T-cell (primary cell): ENCODE measurements at regions not wholly inside any gene's neighbourhood (a gene's known extent, or its start where the extent isn't known, plus 50 kb on each side); places are given as distances from the start of the nearest gene placed in this dataset.

Experiments used
- ATAC-seq, 4 experiments: fragments of 200-7000 bp in 3 of 4; fragments of 150-1000 bp in 1 of 4; cut with Tn5 transposase; replicated peaks in 1 of 4; 1 replicate in 3 of 4; 2 replicates in 1 of 4; pipeline ENCODE4 v1.10.0; 2021; ENCODE audit warnings: moderate library complexity in 3 of 4, mild to moderate bottlenecking in 2 of 4, moderate number of reproducible peaks in 1 of 4
- CTCF ChIA-PET, 2 donors: fragments of 300-600 bp; sonication (Branson Sonifier 250); formaldehyde crosslinking; loops; one replicate each; lab custom pipeline; 2022; ENCODE audit warnings: antibody characterized with exemption in 2 of 2; lab: Charles Lee
- POLR2A ChIA-PET, 2 donors: fragments of 300-600 bp; sonication (Branson Sonifier 250); formaldehyde crosslinking; loops; one replicate each; lab custom pipeline; 2022; ENCODE audit warnings: antibody characterized with exemption in 2 of 2; lab: Charles Lee
- DNase-seq, 35 experiments: peaks; one replicate each; pipeline versions ENCODE4 v3.0.0 to v3.0.0-alpha.2; 2013 to 2023
- H3K27ac ChIP-seq: one replicate; pipeline ENCODE4 v1.5.1; 2013; ENCODE audit warnings: low read length
- H3K27me3 ChIP-seq, 2 experiments: replicated peaks in 1 of 2; 1 replicate in 1 of 2; 2 replicates in 1 of 2; pipeline versions ENCODE4 v1.6.1 to v1.7.0; 2013; ENCODE audit warnings: low read length in 1 of 2, mixed read lengths in 1 of 2; ENCODE audit not compliant: control insufficient read depth in 2 of 2, insufficient read depth in 2 of 2; ENCODE audit errors: extremely low read depth in 1 of 2
- H3K36me3 ChIP-seq, 2 donors: 1 replicate in 1 of 2; 2 replicates in 1 of 2; pipeline versions ENCODE4 v1.6.1 to v1.7.0; 2013; ENCODE audit warnings: low read length in 1 of 2; ENCODE audit not compliant: control insufficient read depth in 2 of 2, insufficient read depth in 1 of 2; ENCODE audit errors: extremely low read depth in 1 of 2
- H3K4me1 ChIP-seq, 2 experiments: 1 replicate in 1 of 2; 2 replicates in 1 of 2; pipeline versions ENCODE4 v1.6.1 to v1.7.0; 2013; ENCODE audit warnings: low read length in 2 of 2, mixed read lengths in 1 of 2; ENCODE audit not compliant: insufficient read depth in 2 of 2, control insufficient read depth in 1 of 2; ENCODE audit errors: extremely low read depth in 1 of 2
- H3K4me3 ChIP-seq, 2 donors: 1 replicate in 1 of 2; 2 replicates in 1 of 2; pipeline versions ENCODE4 v1.5.1 to v1.7.0; 2013; ENCODE audit warnings: mild to moderate bottlenecking in 2 of 2, low read length in 1 of 2, moderate library complexity in 1 of 2; ENCODE audit not compliant: control insufficient read depth in 1 of 2; ENCODE audit errors: extremely low read depth in 1 of 2
- H3K9me3 ChIP-seq: 2 replicates; pipeline ENCODE4 v1.7.0; 2013
- H3K27ac Mint-ChIP-seq, 2 donors: one replicate each; pipeline ENCODE4 v1.8.0; 2020 to 2021; ENCODE audit warnings: mild to moderate bottlenecking in 2 of 2, mixed read lengths in 2 of 2
- H3K27me3 Mint-ChIP-seq, 2 donors: one replicate each; pipeline ENCODE4 v1.8.0; 2021 to 2022; ENCODE audit warnings: mixed read lengths in 2 of 2
- H3K36me3 Mint-ChIP-seq: one replicate; pipeline ENCODE4 v1.8.0; 2021; ENCODE audit warnings: mixed read lengths
- H3K4me1 Mint-ChIP-seq, 3 donors: one replicate each; pipeline ENCODE4 v1.8.0; 2020 to 2022; ENCODE audit warnings: mixed read lengths in 3 of 3, mild to moderate bottlenecking in 1 of 3
- H3K4me3 Mint-ChIP-seq, 3 donors: one replicate each; pipeline ENCODE4 v1.8.0; 2020 to 2022; ENCODE audit warnings: mild to moderate bottlenecking in 3 of 3, mixed read lengths in 3 of 3, moderate library complexity in 3 of 3
- H3K9me3 Mint-ChIP-seq, 3 donors: one replicate each; pipeline ENCODE4 v1.8.0; 2020 to 2022; ENCODE audit warnings: mixed read lengths in 3 of 3
- WGBS: methylation state at CpG from one replicate; pipeline ENCODE4 v1.1.5; 2013; ENCODE audit warnings: missing lambda C conversion rate; ENCODE audit not compliant: insufficient coverage; 5-methylcytosine and 5-hydroxymethylcytosine counted together

DNA sequence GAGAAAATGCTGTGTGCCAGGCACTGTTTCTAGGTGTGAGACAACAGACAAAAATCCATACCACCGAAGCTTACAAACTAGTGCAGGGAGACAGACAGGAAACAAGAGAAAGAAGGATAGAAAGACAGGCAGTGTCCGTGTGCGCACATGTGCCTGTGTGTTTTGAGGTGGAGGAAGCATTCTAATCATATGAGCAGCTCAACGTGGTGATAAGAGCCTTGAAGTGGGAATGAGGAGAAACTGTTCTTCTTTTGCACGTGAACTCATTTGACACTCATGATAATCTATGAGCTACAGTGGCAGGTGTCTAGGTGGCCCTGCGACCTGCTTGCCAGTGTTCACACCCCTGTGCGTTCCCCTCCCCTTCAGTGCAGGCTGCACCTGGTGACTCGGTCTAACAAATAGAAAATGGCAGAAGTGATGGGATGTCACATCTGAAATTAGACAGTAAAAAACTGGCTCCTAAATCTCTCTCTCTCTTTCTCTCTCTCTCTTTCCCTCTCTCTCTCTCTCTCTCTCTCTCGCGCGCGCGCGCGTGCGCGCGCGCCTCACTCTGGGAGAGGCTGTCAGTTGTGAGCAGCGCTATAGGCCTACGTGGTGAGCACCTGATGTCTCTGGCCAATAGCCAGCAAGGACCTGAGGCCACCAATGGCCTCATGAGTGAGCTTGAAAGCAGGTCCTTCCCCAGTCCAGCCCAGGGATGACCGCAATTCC, 74.8 kb downstream of the EN1 start:
- DNase-seq, result no peak
- H3K9me3 Mint-ChIP-seq, result no peaks in the 10 kb centered on the region
- Histone ChIP-seq H3K27me3 (peaks cover 4 to 33% of the 10 kb centered on the region in 2 experiments), H3K36me3 (no peaks in the 10 kb centered on the region), H3K4me1 (peaks cover 0 to 5% of the 10 kb centered on the region in 2 experiments), H3K9me3 (no peaks in the 10 kb centered on the region), H3K4me3 (no peak overlapping the region), H3K27ac (no peak overlapping the region)
- peaks cover 8 to 12% (median 12%) of the 10 kb centered on the region in 3 donors for H3K4me1 Mint-ChIP-seq
- no peak for ATAC-seq
- ChIA-PET POLR2A (no interaction called here), CTCF (interaction anchor here in 1 of 2 donors (0.7 kb wide), 1 partner anchor 513 kb away, joined by 4 read pairs; no protein-coding TSS in a partner anchor)
- WGBS, result 68% methylated on average over 4 of the region's 22 CpGs
- no peak overlapping the region for H3K27ac Mint-ChIP-seq
- no peak overlapping the region for H3K4me3 Mint-ChIP-seq
- no peaks in the 10 kb centered on the region for H3K36me3 Mint-ChIP-seq
- H3K27me3 Mint-ChIP-seq, result peaks cover 56% of the 10 kb centered on the region in 2 donors

DNA sequence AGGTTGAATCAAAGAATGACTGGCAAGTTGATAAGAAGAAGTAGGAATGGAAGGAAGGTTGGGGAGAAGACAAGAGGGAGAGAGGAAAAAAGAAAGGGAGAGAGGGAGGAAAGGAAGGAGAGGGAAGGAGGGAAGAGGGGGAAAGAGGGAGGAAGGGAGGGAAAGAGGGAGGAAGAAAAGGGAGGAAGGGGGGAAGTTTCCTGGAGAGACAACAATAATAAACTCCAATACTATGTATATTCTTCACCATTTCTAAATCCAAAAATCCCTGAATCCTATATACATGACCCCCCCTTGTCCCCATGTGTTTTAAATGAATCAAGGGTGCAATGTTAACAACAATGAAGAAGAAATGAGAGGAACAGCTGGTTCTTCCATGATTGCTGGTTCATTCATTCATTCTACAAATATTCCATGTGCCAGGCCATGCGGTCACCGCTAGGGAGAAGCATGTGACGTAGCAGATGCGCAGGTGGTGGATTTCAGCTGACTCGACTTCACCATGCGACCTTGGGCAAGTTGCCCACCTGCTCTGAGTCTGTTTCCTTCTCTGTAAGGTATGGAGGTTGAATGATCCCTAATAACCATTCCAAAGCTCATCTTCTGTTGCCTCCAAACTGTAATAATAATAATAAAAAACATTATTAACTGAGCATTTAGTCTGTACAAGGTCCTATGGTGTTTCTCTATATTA, 77.6 kb downstream of the EN1 start:
- Histone ChIP-seq H3K27me3 (peaks cover 7 to 31% of the 10 kb centered on the region in 2 experiments), H3K9me3 (no peaks in the 10 kb centered on the region), H3K36me3 (no peaks in the 10 kb centered on the region), H3K4me3 (no peak overlapping the region), H3K4me1 (peaks cover 0 to 4% of the 10 kb centered on the region in 2 experiments), H3K27ac (no peak overlapping the region)
- Mint-ChIP-seq H3K27ac (no peak overlapping the region), H3K4me3 (no peak overlapping the region), H3K27me3 (peaks cover 52 to 60% of the 10 kb centered on the region in 2 donors), H3K9me3 (no peaks in the 10 kb centered on the region), H3K36me3 (no peaks in the 10 kb centered on the region), H3K4me1 (peaks cover 4 to 6% (median 5%) of the 10 kb centered on the region in 3 donors)
- no CpG with 5 or more reads among the region's 6 CpGs for WGBS
- ATAC-seq (no peak), DNase-seq (no peak)
- ChIA-PET POLR2A (no interaction called here), CTCF (no interaction called here)

DNA sequence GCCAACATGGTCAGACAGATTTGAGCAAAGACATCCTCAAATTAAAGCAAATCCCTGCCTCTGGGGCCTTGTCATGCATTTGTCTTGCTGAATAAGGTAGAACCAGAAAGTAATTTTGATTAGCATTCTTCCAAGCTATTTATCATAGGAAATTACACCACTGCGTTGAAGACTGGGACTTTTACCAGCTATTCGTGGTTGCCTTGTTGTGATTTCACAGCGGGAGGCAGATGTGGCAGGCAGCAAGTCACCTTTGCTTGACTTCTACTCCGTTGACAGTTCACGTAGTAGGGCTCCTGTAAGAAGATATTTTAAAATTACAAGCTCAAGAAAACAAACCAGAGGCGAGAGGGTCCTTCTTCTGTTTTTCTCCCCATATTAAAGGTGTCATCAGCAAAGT, 80.6 kb downstream of the EN1 start:
- ATAC-seq (no peak), DNase-seq (no peak)
- ChIA-PET POLR2A (no interaction called here), CTCF (interaction anchor here in 1 of 2 donors (0.6 kb wide), 1 partner anchor 418 kb away, joined by 4 read pairs; no protein-coding TSS in a partner anchor)
- Histone ChIP-seq H3K27ac (no peak overlapping the region), H3K4me3 (no peak overlapping the region), H3K4me1 (no peaks in the 10 kb centered on the region), H3K27me3 (peaks cover 4 to 12% of the 10 kb centered on the region in 2 experiments), H3K36me3 (no peaks in the 10 kb centered on the region), H3K9me3 (no peaks in the 10 kb centered on the region)
- Mint-ChIP-seq H3K36me3 (no peaks in the 10 kb centered on the region), H3K4me3 (no peak overlapping the region), H3K27me3 (peaks cover 41 to 45% of the 10 kb centered on the region in 2 donors), H3K4me1 (no peaks in the 10 kb centered on the region), H3K9me3 (no peaks in the 10 kb centered on the region), H3K27ac (no peak overlapping the region)
- no CpG with 5 or more reads among the region's 6 CpGs for WGBS

DNA sequence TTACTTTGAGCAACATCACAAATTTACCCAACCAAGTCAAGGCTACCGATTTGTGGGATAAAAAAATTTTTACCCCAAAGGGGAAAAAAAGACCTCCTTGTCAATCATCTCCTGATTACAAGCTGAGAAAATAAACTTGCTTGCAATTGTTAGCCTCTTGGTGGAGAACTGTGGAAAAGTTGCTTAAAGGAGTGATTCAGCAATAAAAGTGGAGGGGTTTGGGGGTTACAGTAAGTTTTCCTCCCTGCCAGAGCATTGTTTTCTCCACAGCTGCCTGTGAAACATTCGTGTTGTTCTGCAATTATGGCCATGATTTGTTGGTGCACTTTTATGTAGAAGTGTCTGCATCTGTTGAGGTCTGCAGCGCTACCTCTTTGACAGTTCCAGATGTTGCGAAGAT, 82.6 kb downstream of the EN1 start:
- Mint-ChIP-seq H3K27ac (no peak overlapping the region), H3K9me3 (no peaks in the 10 kb centered on the region), H3K36me3 (no peaks in the 10 kb centered on the region), H3K27me3 (peaks cover 39 to 42% of the 10 kb centered on the region in 2 donors), H3K4me3 (no peak overlapping the region), H3K4me1 (no peaks in the 10 kb centered on the region)
- H3K27ac ChIP-seq, result no peak overlapping the region
- CTCF ChIA-PET, result no interaction called here
- POLR2A ChIA-PET, result no interaction called here
- ATAC-seq, result no peak
- H3K4me1 ChIP-seq, result no peaks in the 10 kb centered on the region
- no peak for DNase-seq
- peaks cover 4 to 7% of the 10 kb centered on the region in 2 experiments for H3K27me3 ChIP-seq
- no peak overlapping the region for H3K4me3 ChIP-seq
- no peaks in the 10 kb centered on the region for H3K9me3 ChIP-seq
- 72% methylated on average over 3 of the region's 4 CpGs for WGBS
- no peaks in the 10 kb centered on the region for H3K36me3 ChIP-seq

DNA sequence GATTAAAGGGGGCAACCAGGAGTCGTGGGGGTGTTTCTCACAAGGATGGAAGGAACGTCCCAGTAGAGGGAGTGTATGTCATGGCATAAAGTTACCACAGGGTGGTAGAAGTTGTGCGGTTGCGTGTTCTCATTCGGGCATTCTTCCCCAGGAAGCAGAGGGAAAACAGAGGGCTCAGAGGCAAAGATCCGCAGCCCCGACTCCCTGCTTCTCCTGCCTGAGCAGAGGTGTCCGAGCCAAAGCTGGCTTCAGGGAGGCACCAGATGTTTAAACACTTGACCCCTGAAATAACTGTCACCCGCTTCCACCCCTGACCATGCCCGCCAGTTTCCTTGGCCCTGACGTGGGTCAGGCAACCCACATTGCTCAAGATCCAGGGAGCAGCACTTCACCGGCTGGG, 83.7 kb downstream of the EN1 start:
- Histone ChIP-seq H3K27me3 (peaks cover 4 to 7% of the 10 kb centered on the region in 2 experiments), H3K27ac (no peak overlapping the region), H3K4me1 (no peaks in the 10 kb centered on the region), H3K9me3 (no peaks in the 10 kb centered on the region), H3K36me3 (no peaks in the 10 kb centered on the region), H3K4me3 (no peak overlapping the region)
- no peak for DNase-seq
- Mint-ChIP-seq H3K4me3 (no peak overlapping the region), H3K9me3 (no peaks in the 10 kb centered on the region), H3K27me3 (peaks cover 40 to 45% of the 10 kb centered on the region in 2 donors), H3K4me1 (no peaks in the 10 kb centered on the region), H3K36me3 (no peaks in the 10 kb centered on the region), H3K27ac (no peak overlapping the region)
- CTCF ChIA-PET, result no interaction called here
- ATAC-seq, result no peak
- POLR2A ChIA-PET, result no interaction called here
- 19% methylated on average over 9 of the region's 12 CpGs for WGBS

DNA sequence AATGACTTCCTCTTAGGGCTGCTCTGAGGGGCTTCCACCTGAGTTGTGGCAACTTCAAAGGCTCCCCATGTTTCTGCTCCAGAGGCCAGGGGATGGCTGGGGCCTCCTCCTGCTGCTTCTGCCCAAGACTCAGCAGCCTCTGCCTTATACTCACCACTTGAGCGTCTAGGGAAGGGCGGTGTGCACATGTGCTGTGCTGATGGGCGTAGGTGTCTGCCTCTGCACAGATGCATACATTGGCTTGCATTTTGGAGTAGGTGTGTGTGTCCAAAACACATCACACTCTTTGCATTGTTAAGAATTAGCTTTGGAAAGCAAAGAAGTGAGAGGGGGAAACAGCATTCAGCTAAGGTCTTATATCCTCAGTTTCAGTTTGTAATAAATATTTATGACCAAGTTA, 85.2 kb downstream of the EN1 start:
- Histone ChIP-seq H3K4me3 (no peak overlapping the region), H3K9me3 (no peaks in the 10 kb centered on the region), H3K36me3 (no peaks in the 10 kb centered on the region), H3K4me1 (no peaks in the 10 kb centered on the region), H3K27me3 (peaks cover 4 to 7% of the 10 kb centered on the region in 2 experiments), H3K27ac (no peak overlapping the region)
- H3K36me3 Mint-ChIP-seq, result no peaks in the 10 kb centered on the region
- WGBS, result no CpG with 5 or more reads among the region's 3 CpGs
- H3K27me3 Mint-ChIP-seq, result peaks cover 42 to 51% of the 10 kb centered on the region in 2 donors
- DNase-seq, result no peak
- no peak for ATAC-seq
- H3K9me3 Mint-ChIP-seq, result no peaks in the 10 kb centered on the region
- H3K4me1 Mint-ChIP-seq, result no peaks in the 10 kb centered on the region
- H3K27ac Mint-ChIP-seq, result no peak overlapping the region
- no peak overlapping the region for H3K4me3 Mint-ChIP-seq
- CTCF ChIA-PET, result no interaction called here
- POLR2A ChIA-PET, result no interaction called here
